Mucosa of stomach (tissue), 1 donor: ENCODE measurements at regions not wholly inside any gene's neighbourhood (a gene's known extent, or its start where the extent isn't known, plus 50 kb on each side); places are given as distances from the start of the nearest gene placed in this dataset.
"Not testable (repeated sequence)": the region's sequence is repeated elsewhere in the genome, so short reads cannot be mapped to it uniquely, and the experiment has no call there.

Experiments
- H3K27me3 ChIP-seq: one replicate; pipeline ENCODE4 v1.7.0; 2013; ENCODE audit warnings: mild to moderate bottlenecking, low read length; ENCODE audit not compliant: control insufficient read depth, insufficient read depth
- H3K36me3 ChIP-seq: one replicate; pipeline ENCODE4 v1.7.0; 2013; ENCODE audit warnings: low read length; ENCODE audit not compliant: control insufficient read depth, insufficient read depth
- H3K4me1 ChIP-seq: one replicate; pipeline ENCODE4 v1.7.0; 2013; ENCODE audit warnings: mild to moderate bottlenecking, low read length; ENCODE audit not compliant: control insufficient read depth, insufficient read depth
- H3K4me3 ChIP-seq: one replicate; pipeline ENCODE4 v1.7.0; 2013; ENCODE audit warnings: low read length
- H3K9ac ChIP-seq: one replicate; pipeline ENCODE4 v1.7.0; 2013; ENCODE audit warnings: mild to moderate bottlenecking, low read length, moderate library complexity
- H3K9me3 ChIP-seq: one replicate; pipeline ENCODE4 v1.7.0; 2013; ENCODE audit warnings: mild to moderate bottlenecking, low read length, moderate library complexity; ENCODE audit not compliant: control insufficient read depth
- donor health status: Pancreatic carcinoma.

GRCh38 chr2:109712123-109712449, 82.0 kb upstream of the RGPD5 start:
- Histone ChIP-seq H3K36me3 (no peaks in the 10 kb centered on the region), H3K27me3 (no peaks in the 10 kb centered on the region), H3K4me3 (no peak overlapping the region), H3K4me1 (no peaks in the 10 kb centered on the region), H3K9ac (no peak overlapping the region), H3K9me3 (no peaks in the 10 kb centered on the region)

- Histone ChIP-seq H3K27me3 (no peaks in the 10 kb centered on the region), H3K9ac (no peak overlapping the region), H3K4me3 (no peak overlapping the region), H3K4me1 (no peaks in the 10 kb centered on the region), H3K36me3 (no peaks in the 10 kb centered on the region), H3K9me3 (no peaks in the 10 kb centered on the region)
Measured at GRCh38 chr2:109712746-109713145, 81.4 kb upstream of the RGPD5 start.

- peaks cover 7% of the 10 kb centered on the region for H3K4me1 ChIP-seq
- H3K9ac ChIP-seq, result no peak overlapping the region
- H3K4me3 ChIP-seq, result no peak overlapping the region
- H3K9me3 ChIP-seq, result no peaks in the 10 kb centered on the region
- H3K36me3 ChIP-seq, result no peaks in the 10 kb centered on the region
- H3K27me3 ChIP-seq, result no peaks in the 10 kb centered on the region
Measured at GRCh38 chr2:109715313-109715805, 78.7 kb upstream of the RGPD5 start.

GRCh38 chr2:109716596-109716995, 77.5 kb upstream of the RGPD5 start:
- H3K4me3 ChIP-seq, H3K27me3 ChIP-seq, H3K4me1 ChIP-seq, H3K36me3 ChIP-seq, H3K9ac ChIP-seq, H3K9me3 ChIP-seq: not testable (repeated sequence)

- no peak overlapping the region for H3K4me3 ChIP-seq
- H3K9me3 ChIP-seq, result no peaks in the 10 kb centered on the region
- H3K4me1 ChIP-seq, result peaks cover 7% of the 10 kb centered on the region
- no peaks in the 10 kb centered on the region for H3K27me3 ChIP-seq
- H3K36me3 ChIP-seq, result no peaks in the 10 kb centered on the region
- H3K9ac ChIP-seq, result no peak overlapping the region
Measured at GRCh38 chr2:109718139-109718538, 76.0 kb upstream of the RGPD5 start.

- H3K36me3 ChIP-seq, result no peaks in the 10 kb centered on the region
- peaks cover 7% of the 10 kb centered on the region for H3K4me1 ChIP-seq
- H3K27me3 ChIP-seq, result no peaks in the 10 kb centered on the region
- H3K4me3 ChIP-seq, result no peak overlapping the region
- no peak overlapping the region for H3K9ac ChIP-seq
- no peaks in the 10 kb centered on the region for H3K9me3 ChIP-seq
Measured at GRCh38 chr2:109719871-109720270, 74.2 kb upstream of the RGPD5 start.

- no peaks in the 10 kb centered on the region for H3K27me3 ChIP-seq
- peaks cover 7% of the 10 kb centered on the region for H3K4me1 ChIP-seq
- H3K9ac ChIP-seq, result no peak overlapping the region
- no peak overlapping the region for H3K4me3 ChIP-seq
- no peaks in the 10 kb centered on the region for H3K36me3 ChIP-seq
- no peaks in the 10 kb centered on the region for H3K9me3 ChIP-seq
Measured at GRCh38 chr2:109720380-109721106, 73.6 kb upstream of the RGPD5 start.

GRCh38 chr2:109721135-109721534, 73.0 kb upstream of the RGPD5 start:
- Histone ChIP-seq H3K27me3 (no peaks in the 10 kb centered on the region), H3K36me3 (no peaks in the 10 kb centered on the region), H3K4me1 (peaks cover 7% of the 10 kb centered on the region), H3K9me3 (no peaks in the 10 kb centered on the region), H3K4me3 (no peak overlapping the region), H3K9ac (no peak overlapping the region)

GRCh38 chr2:109721626-109722025, 72.5 kb upstream of the RGPD5 start:
- Histone ChIP-seq H3K9me3 (no peaks in the 10 kb centered on the region), H3K36me3 (no peaks in the 10 kb centered on the region), H3K4me3 (no peak overlapping the region), H3K4me1 (peaks cover 9% of the 10 kb centered on the region), H3K27me3 (no peaks in the 10 kb centered on the region), H3K9ac (no peak overlapping the region)

- Histone ChIP-seq H3K9ac (no peak overlapping the region), H3K36me3 (no peaks in the 10 kb centered on the region), H3K4me3 (no peak overlapping the region), H3K27me3 (no peaks in the 10 kb centered on the region), H3K9me3 (no peaks in the 10 kb centered on the region), H3K4me1 (peaks cover 13% of the 10 kb centered on the region)
Measured at GRCh38 chr2:109722026-109722425, 72.1 kb upstream of the RGPD5 start.

- H3K27me3 ChIP-seq, H3K9ac ChIP-seq, H3K4me3 ChIP-seq, H3K36me3 ChIP-seq, H3K9me3 ChIP-seq: not testable (repeated sequence)
- H3K4me1 ChIP-seq, result peaks cover 14% of the 10 kb centered on the region
Measured at GRCh38 chr2:109722640-109723039, 71.5 kb upstream of the RGPD5 start.

GRCh38 chr2:109723153-109723552, 71.0 kb upstream of the RGPD5 start:
- H3K9me3 ChIP-seq, H3K9ac ChIP-seq, H3K36me3 ChIP-seq, H3K4me3 ChIP-seq, H3K27me3 ChIP-seq: not testable (repeated sequence)
- peaks cover 14% of the 10 kb centered on the region for H3K4me1 ChIP-seq
